ENCODE measurements at regions not wholly inside any gene's neighbourhood (a gene's known extent, or its start where the extent isn't known, plus 50 kb on each side); places are given as distances from the start of the nearest gene placed in this dataset.
"Not testable (repeated sequence)": the region's sequence is repeated elsewhere in the genome, so short reads cannot be mapped to it uniquely, and the experiment has no call there.

- no peak for FAIRE-seq
- no peak for DNase-seq (ENCODE audit: low spot score)
Measured at GRCh38 chr13:70809588-70809987, 701.3 kb upstream of the KLHL1 start.

- FAIRE-seq (no peak), DNase-seq (ENCODE audit: low spot score) (no peak)
Measured at GRCh38 chr13:70798385-70798784, 690.1 kb upstream of the KLHL1 start.

- no peak for FAIRE-seq
Measured at GRCh38 chr13:70795484-70795883, 687.2 kb upstream of the KLHL1 start.

GRCh38 chr13:70792121-70792520, 683.9 kb upstream of the KLHL1 start:
- FAIRE-seq (no peak), DNase-seq (ENCODE audit: low spot score) (no peak)

More at GRCh38 chr13:70795484-70795883, 687.2 kb upstream of the KLHL1 start:
- DNase-seq (ENCODE audit: low spot score), result no peak

GRCh38 chr13:70789751-70790150, 681.5 kb upstream of the KLHL1 start:
- FAIRE-seq (no peak), DNase-seq (ENCODE audit: low spot score) (no peak)

- FAIRE-seq (no peak), DNase-seq (ENCODE audit: low spot score) (no peak)
Measured at GRCh38 chr13:70788074-70788473, 679.8 kb upstream of the KLHL1 start.

- no peak for DNase-seq (ENCODE audit: low spot score)
- FAIRE-seq, result no peak
Measured at GRCh38 chr13:70784207-70784989, 676.1 kb upstream of the KLHL1 start.

GRCh38 chr13:70769817-70770216, 661.6 kb upstream of the KLHL1 start:
- FAIRE-seq (no peak), DNase-seq (ENCODE audit: low spot score) (no peak)

- DNase-seq (ENCODE audit: low spot score), result no peak
- no peak for FAIRE-seq
Measured at GRCh38 chr13:70758932-70759331, 650.7 kb upstream of the KLHL1 start.

- no peak for FAIRE-seq
- DNase-seq (ENCODE audit: low spot score), result no peak
Measured at GRCh38 chr13:70756088-70756487, 647.8 kb upstream of the KLHL1 start.

GRCh38 chr13:70755456-70755855, 647.2 kb upstream of the KLHL1 start:
- no peak for DNase-seq (ENCODE audit: low spot score)
- no peak for FAIRE-seq

GRCh38 chr13:70747262-70747661, 639.0 kb upstream of the KLHL1 start:
- DNase-seq (ENCODE audit: low spot score) (no peak), FAIRE-seq (no peak)

GRCh38 chr13:70746469-70746868, 638.2 kb upstream of the KLHL1 start:
- DNase-seq (ENCODE audit: low spot score); FAIRE-seq: not testable (repeated sequence)

GRCh38 chr13:70736622-70737317, 628.5 kb upstream of the KLHL1 start:
- DNase-seq (ENCODE audit: low spot score) (no peak), FAIRE-seq (no peak)

- FAIRE-seq, result no peak
- DNase-seq (ENCODE audit: low spot score), result no peak
Measured at GRCh38 chr13:70732611-70733010, 624.4 kb upstream of the KLHL1 start.

- DNase-seq (ENCODE audit: low spot score) (no peak), FAIRE-seq (no peak)
Measured at GRCh38 chr13:70729369-70729768, 621.1 kb upstream of the KLHL1 start.

GRCh38 chr13:70723732-70724131, 615.5 kb upstream of the KLHL1 start:
- no peak for DNase-seq (ENCODE audit: low spot score)
- no peak for FAIRE-seq

GRCh38 chr13:70720386-70720785, 612.1 kb upstream of the KLHL1 start:
- DNase-seq (ENCODE audit: low spot score), result no peak
- FAIRE-seq, result no peak

- FAIRE-seq (no peak), DNase-seq (ENCODE audit: low spot score) (no peak)
Measured at GRCh38 chr13:70714993-70715392, 606.7 kb upstream of the KLHL1 start.

GRCh38 chr13:70708775-70709174, 600.5 kb upstream of the KLHL1 start:
- FAIRE-seq (no peak), DNase-seq (ENCODE audit: low spot score) (no peak)

- DNase-seq (ENCODE audit: low spot score), result peak; percentile 0
Measured at GRCh38 chr13:70703755-70704154, 595.5 kb upstream of the KLHL1 start.

GRCh38 chr13:70694996-70695715, 586.9 kb upstream of the KLHL1 start:
- DNase-seq (ENCODE audit: low spot score) (no peak), FAIRE-seq (no peak)

More at GRCh38 chr13:70703755-70704154, 595.5 kb upstream of the KLHL1 start:
- no peak for FAIRE-seq

Data from urothelium cell line (cell line).